Loucy (cell line): ENCODE measurements at regions not wholly inside any gene's neighbourhood (a gene's known extent, or its start where the extent isn't known, plus 50 kb on each side); places are given as distances from the start of the nearest gene placed in this dataset.

ENCODE experiments used
- CTCF ChIP-seq: fragments of 200-600 bp; sonication (generic); conservative IDR thresholded peaks from 2 replicates; pipeline ENCODE4 v1.5.1; 2014; ENCODE audit warnings: mild to moderate bottlenecking, antibody characterized with exemption, low read length
- EZH2phosphoT487 ChIP-seq: fragments of 200-600 bp; IDR thresholded peaks from 2 replicates; pipeline ENCODE4 v1.6.1; 2018; ENCODE audit warnings: antibody characterized with exemption, mild to moderate bottlenecking, moderate library complexity, borderline replicate concordance

- TF ChIP-seq CTCF (no peak), EZH2phosphoT487 (no peak)
Measured at GRCh38 chr2:221948076-221948475, 350.7 kb downstream of the PAX3 start.
